ENCODE measurements at regions not wholly inside any gene's neighbourhood (a gene's known extent, or its start where the extent isn't known, plus 50 kb on each side); places are given as distances from the start of the nearest gene placed in this dataset.

DNA sequence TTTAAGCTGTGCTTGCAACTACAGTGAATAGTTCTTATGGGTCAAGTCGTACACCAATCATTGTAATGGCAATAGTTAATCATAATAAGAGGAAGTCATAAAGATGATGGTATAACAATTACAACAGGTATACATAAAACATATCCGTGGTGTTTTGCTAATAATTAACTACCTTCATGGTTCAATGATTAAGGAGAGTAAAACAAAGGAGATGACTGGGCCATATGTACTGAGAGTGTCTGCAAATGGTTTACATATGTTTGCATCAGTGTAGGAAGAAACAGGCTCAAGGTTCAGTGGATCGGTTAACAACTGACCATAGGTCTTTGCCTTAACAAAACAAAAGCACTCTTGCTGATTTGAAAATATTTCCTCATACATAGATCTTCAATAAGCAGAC lies 253.0 kb downstream of the COX7B2 start:
- no peak for TF ChIP-seq FOXA1 (IDR thresholded peaks at IDR 0.05)
- no peak for TF ChIP-seq GABPA (IDR thresholded peaks at IDR 0.05 in 1 of 2, conservative IDR thresholded peaks at IDR 0.05 in 1 of 2)
- TF ChIP-seq TAF1 (conservative IDR thresholded peaks at IDR 0.05): no peak
- TF ChIP-seq ATF3 (IDR thresholded peaks at IDR 0.05): no peak
- no peak for TF ChIP-seq HNF4A (conservative IDR thresholded peaks at IDR 0.05)
- no peak for TF ChIP-seq HNF4G (IDR thresholded peaks at IDR 0.05)
- TF ChIP-seq EGR1 (IDR thresholded peaks at IDR 0.05; ENCODE audit: low read depth in 2 of 2): no peak
- TF ChIP-seq MAX (IDR thresholded peaks at IDR 0.05): no peak
- TF ChIP-seq, protein P1, sequence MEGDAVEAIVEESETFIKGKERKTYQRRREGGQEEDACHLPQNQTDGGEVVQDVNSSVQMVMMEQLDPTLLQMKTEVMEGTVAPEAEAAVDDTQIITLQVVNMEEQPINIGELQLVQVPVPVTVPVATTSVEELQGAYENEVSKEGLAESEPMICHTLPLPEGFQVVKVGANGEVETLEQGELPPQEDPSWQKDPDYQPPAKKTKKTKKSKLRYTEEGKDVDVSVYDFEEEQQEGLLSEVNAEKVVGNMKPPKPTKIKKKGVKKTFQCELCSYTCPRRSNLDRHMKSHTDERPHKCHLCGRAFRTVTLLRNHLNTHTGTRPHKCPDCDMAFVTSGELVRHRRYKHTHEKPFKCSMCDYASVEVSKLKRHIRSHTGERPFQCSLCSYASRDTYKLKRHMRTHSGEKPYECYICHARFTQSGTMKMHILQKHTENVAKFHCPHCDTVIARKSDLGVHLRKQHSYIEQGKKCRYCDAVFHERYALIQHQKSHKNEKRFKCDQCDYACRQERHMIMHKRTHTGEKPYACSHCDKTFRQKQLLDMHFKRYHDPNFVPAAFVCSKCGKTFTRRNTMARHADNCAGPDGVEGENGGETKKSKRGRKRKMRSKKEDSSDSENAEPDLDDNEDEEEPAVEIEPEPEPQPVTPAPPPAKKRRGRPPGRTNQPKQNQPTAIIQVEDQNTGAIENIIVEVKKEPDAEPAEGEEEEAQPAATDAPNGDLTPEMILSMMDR (IDR thresholded peaks at IDR 0.05; ENCODE audit: low read depth, low read length, missing input control): no peak
- TF ChIP-seq YY1 (IDR thresholded peaks at IDR 0.05): no peak
- no peak for DNase-seq (ENCODE audit: low spot score)
- Histone ChIP-seq H3K9me3 (ENCODE audit: control insufficient read depth in 4 of 4, low read length in 3 of 4) (no peaks in the 10 kb centered on the region), H3K27me3 (ENCODE audit: control insufficient read depth in 4 of 4, insufficient read depth in 4 of 4, low read length in 3 of 4) (no peaks in the 10 kb centered on the region), H3K4me1 (ENCODE audit: control insufficient read depth in 4 of 4, insufficient read depth in 4 of 4, low read length in 3 of 4) (no peaks in the 10 kb centered on the region), H3K36me3 (ENCODE audit: control insufficient read depth in 4 of 4, insufficient read depth in 3 of 4, low read depth in 1 of 4, low read length in 3 of 4) (no peaks in the 10 kb centered on the region), H3K9ac (ENCODE audit: low read depth in 1 of 2, low read length in 2 of 2) (no peak overlapping the region), H3K27ac (ENCODE audit: low read depth in 1 of 2, low read length in 2 of 2) (no peak overlapping the region), H3K4me3 (ENCODE audit: low read depth in 1 of 3, low read length in 3 of 3) (no peak overlapping the region)
- WGBS: 41% methylated on average over 3 of the region's 3 CpGs

GRCh38 chr4:46653842-46654241 lies 255.2 kb downstream of the COX7B2 start:
- WGBS: 79% methylated on average over 4 of the region's 4 CpGs

GRCh38 chr4:46649390-46649789 lies 259.5 kb upstream of the GABRA2 start:
- H3K9ac ChIP-seq (ENCODE audit: low read depth in 1 of 2, low read length in 2 of 2): no peak overlapping the region
- no peaks in the 10 kb centered on the region for H3K9me3 ChIP-seq (ENCODE audit: control insufficient read depth in 4 of 4, low read length in 3 of 4)
- no peak for DNase-seq (ENCODE audit: low spot score)
- WGBS: 52% methylated on average over 2 of the region's 2 CpGs
- no peak overlapping the region for H3K4me3 ChIP-seq (ENCODE audit: low read depth in 1 of 3, low read length in 3 of 3)
- peaks cover 0 to 3% (median 0%) of the 10 kb centered on the region in 4 donors for H3K27me3 ChIP-seq (ENCODE audit: control insufficient read depth in 4 of 4, insufficient read depth in 4 of 4, low read length in 3 of 4)
- no peak for TF ChIP-seq RXRA (IDR thresholded peaks at IDR 0.05)
- TF ChIP-seq FOXA1 (IDR thresholded peaks at IDR 0.05): no peak
- TF ChIP-seq, protein P2, sequence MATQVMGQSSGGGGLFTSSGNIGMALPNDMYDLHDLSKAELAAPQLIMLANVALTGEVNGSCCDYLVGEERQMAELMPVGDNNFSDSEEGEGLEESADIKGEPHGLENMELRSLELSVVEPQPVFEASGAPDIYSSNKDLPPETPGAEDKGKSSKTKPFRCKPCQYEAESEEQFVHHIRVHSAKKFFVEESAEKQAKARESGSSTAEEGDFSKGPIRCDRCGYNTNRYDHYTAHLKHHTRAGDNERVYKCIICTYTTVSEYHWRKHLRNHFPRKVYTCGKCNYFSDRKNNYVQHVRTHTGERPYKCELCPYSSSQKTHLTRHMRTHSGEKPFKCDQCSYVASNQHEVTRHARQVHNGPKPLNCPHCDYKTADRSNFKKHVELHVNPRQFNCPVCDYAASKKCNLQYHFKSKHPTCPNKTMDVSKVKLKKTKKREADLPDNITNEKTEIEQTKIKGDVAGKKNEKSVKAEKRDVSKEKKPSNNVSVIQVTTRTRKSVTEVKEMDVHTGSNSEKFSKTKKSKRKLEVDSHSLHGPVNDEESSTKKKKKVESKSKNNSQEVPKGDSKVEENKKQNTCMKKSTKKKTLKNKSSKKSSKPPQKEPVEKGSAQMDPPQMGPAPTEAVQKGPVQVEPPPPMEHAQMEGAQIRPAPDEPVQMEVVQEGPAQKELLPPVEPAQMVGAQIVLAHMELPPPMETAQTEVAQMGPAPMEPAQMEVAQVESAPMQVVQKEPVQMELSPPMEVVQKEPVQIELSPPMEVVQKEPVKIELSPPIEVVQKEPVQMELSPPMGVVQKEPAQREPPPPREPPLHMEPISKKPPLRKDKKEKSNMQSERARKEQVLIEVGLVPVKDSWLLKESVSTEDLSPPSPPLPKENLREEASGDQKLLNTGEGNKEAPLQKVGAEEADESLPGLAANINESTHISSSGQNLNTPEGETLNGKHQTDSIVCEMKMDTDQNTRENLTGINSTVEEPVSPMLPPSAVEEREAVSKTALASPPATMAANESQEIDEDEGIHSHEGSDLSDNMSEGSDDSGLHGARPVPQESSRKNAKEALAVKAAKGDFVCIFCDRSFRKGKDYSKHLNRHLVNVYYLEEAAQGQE (IDR thresholded peaks at IDR 0.05): no peak
- no peak for TF ChIP-seq TAF1 (conservative IDR thresholded peaks at IDR 0.05)
- TF ChIP-seq YY1 (IDR thresholded peaks at IDR 0.05): no peak
- no peak for TF ChIP-seq ZBTB33 (IDR thresholded peaks at IDR 0.05)
- TF ChIP-seq SP1 (IDR thresholded peaks at IDR 0.05): no peak
- TF ChIP-seq MAX (IDR thresholded peaks at IDR 0.05): no peak
- no peak for TF ChIP-seq GABPA (IDR thresholded peaks at IDR 0.05 in 1 of 2, conservative IDR thresholded peaks at IDR 0.05 in 1 of 2)
- TF ChIP-seq HNF4A (conservative IDR thresholded peaks at IDR 0.05): no peak
- TF ChIP-seq RAD21 (IDR thresholded peaks at IDR 0.05): no peak
- TF ChIP-seq EGR1 (IDR thresholded peaks at IDR 0.05; ENCODE audit: low read depth in 2 of 2): no peak
- no peaks in the 10 kb centered on the region for H3K36me3 ChIP-seq (ENCODE audit: control insufficient read depth in 4 of 4, insufficient read depth in 3 of 4, low read depth in 1 of 4, low read length in 3 of 4)
- H3K4me1 ChIP-seq (ENCODE audit: control insufficient read depth in 4 of 4, insufficient read depth in 4 of 4, low read length in 3 of 4): no peaks in the 10 kb centered on the region
- H3K27ac ChIP-seq (ENCODE audit: low read depth in 1 of 2, low read length in 2 of 2): no peak overlapping the region

More at GRCh38 chr4:46653842-46654241, 255.2 kb downstream of the COX7B2 start:
- Histone ChIP-seq H3K4me1 (ENCODE audit: control insufficient read depth in 4 of 4, insufficient read depth in 4 of 4, low read length in 3 of 4) (no peaks in the 10 kb centered on the region), H3K27me3 (ENCODE audit: control insufficient read depth in 4 of 4, insufficient read depth in 4 of 4, low read length in 3 of 4) (no peaks in the 10 kb centered on the region), H3K9me3 (ENCODE audit: control insufficient read depth in 4 of 4, low read length in 3 of 4) (no peaks in the 10 kb centered on the region), H3K36me3 (ENCODE audit: control insufficient read depth in 4 of 4, insufficient read depth in 3 of 4, low read depth in 1 of 4, low read length in 3 of 4) (no peaks in the 10 kb centered on the region), H3K4me3 (ENCODE audit: low read depth in 1 of 3, low read length in 3 of 3) (no peak overlapping the region), H3K27ac (ENCODE audit: low read depth in 1 of 2, low read length in 2 of 2) (no peak overlapping the region), H3K9ac (ENCODE audit: low read depth in 1 of 2, low read length in 2 of 2) (no peak overlapping the region)
- DNase-seq (ENCODE audit: low spot score): no peak
- no peak for TF ChIP-seq SP1 (IDR thresholded peaks at IDR 0.05)
- TF ChIP-seq MAX (IDR thresholded peaks at IDR 0.05): no peak
